NCI-H510A treated with DMSO at 0.1 percent for 48 hours (cell line): ENCODE measurements at regions not wholly inside any gene's neighbourhood (a gene's known extent, or its start where the extent isn't known, plus 50 kb on each side); places are given as distances from the start of the nearest gene placed in this dataset.

ENCODE experiments used
- DNase-seq: peaks from one replicate; lab custom pipeline; 2025; lab: John Stamatoyannopoulos, UW

DNA sequence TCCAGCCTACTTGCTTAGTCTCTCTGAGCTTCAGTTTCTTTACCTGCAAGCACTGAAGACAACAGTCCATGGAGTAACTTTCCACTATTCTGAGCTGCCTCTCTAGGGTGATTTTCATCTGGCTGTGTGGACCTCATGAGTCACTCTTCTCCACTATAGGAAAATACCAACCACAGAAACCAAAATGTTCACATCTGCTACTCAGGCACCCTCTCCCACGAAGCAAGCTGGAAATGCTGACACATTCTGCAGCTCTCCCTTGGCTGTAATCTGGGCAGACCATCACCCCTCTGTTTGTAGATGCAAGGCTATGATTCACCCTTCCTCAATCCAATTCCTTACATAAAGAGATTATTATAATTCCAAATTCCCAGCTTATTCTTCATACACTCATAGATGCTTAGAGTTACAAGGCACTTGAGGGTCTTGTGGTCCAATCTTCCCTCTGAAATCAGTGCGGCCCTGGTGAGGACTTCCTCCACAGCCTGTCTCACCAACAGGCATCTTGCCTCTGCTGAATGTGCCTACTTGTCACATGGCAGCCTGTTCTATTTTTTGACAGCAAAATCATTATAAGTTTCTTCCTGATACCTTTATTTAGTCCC lies 97.0 kb upstream of the LNX1 start:
- DNase-seq, result no peak

DNA sequence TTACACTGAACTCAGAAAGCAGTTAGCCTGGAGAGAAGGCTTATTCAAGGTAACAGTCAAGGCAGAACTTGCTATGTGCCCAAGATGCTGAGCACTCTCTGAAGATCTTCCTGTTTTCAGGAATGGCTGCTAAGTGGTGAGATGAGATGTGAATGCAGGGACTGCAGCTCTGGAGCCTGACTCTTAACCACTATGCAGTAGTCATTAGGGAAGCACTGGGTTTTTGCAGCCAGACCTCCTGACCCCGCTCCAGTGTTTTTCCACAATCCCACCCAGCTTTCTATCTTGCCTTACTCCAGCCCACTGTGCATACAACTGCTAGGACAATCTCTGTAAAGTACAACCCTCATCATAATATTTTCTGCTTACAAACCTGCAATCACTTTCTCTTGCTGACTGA lies 95.2 kb upstream of the LNX1 start:
- DNase-seq, result no peak

DNA sequence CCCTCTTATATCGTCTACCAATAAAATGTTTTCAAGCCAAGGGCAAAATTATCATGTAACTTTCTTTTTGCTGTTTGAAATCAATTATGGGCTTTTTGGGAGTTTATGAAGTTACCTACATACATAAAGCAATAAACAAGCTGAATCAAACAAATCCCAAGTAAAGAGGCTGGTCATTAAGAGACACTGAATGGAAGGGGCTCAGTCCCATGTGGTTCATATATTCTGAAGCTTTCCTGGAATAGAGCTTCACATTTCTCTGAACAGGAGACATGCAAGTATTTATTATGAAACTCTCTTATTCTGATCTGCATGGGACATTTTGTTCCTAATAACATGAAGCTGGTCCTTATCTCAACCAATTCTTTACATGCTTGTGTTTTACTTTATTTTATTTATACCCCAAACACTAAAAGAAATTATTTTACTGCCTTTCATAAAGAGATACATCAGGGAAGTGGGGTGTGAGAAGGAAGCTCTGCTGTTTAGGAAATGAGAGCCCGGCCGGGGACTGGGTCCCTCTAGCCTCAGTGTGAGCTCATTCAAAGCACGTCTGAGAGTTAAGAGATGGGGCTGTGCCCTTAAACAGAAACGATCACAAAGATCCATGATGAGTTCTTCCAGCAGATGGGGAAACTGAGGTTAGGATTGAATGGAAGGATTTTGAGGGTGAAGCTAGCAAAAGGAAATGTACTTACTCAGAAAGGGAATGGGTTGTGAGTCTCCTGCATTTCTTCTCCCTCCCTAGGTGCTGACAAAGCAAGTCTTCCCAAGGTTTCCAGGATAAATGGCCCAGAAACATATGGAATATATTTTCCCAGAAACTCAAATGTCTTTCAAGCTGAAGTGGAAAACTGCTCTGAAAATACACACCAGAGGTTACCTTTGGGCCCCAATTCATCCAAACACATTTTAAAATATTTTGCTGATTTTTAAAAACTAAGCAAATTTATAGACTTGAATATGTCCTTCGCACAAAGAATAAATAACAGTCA lies 93.1 kb upstream of the LNX1 start:
- DNase-seq, result no peak

DNA sequence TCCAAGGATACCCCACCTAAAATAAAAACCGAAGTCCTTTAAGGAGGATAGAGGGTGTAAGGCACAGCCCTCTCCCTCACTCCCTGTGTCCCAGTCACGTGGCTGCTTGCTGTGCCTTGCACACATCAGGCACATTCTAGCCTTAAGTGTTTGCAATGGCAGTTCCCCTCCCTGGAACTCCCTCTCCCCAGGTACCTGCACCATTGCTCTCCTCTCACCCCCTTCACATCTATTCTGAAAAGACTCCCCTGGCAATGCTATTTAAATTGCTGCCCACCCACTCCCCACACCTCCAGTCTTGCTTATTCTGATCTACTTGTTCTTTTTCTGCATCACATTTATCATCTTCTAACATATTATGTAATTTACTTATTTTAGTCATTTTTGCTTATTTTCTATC lies 91.6 kb upstream of the LNX1 start:
- DNase-seq, result no peak

DNA sequence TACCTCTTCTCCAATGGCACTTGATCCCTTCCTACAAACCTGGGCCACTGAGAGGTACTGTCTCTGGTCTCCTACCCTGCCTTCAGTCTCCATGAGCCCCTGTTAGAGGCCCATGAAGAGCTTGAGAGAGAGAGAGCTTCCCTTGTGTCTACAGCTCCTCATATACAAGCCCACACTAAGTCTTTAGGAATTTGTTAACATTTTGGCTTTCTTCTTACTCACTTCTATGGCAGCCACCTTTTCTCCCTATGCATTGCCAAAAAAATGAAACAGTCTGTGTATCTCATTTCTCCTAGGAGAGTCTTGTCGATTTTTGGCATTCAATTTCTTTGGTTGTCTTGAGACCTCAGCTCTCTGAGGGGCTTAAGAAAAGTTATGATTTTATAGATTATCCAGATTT lies 90.9 kb upstream of the LNX1 start:
- DNase-seq, result no peak

DNA sequence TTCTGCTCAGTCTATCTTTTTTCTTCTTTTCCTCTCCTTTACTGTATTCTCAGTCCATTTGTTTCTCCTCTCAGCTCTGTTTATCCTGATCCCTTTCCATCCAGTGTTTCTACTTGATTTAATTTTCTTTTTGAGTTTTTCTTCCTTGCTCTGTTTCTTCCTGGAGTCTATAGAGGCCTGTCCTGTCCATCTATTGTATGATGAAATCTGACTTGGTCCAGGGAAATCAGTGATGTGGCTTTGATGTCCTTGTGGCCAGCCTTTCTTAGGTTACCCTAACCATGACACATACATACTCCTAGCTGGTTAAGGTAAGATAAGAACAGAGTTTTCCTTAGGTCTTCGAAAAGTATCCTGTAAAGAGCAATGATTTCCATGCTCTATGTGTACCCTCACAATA lies 89.3 kb upstream of the LNX1 start:
- DNase-seq, result no peak

DNA sequence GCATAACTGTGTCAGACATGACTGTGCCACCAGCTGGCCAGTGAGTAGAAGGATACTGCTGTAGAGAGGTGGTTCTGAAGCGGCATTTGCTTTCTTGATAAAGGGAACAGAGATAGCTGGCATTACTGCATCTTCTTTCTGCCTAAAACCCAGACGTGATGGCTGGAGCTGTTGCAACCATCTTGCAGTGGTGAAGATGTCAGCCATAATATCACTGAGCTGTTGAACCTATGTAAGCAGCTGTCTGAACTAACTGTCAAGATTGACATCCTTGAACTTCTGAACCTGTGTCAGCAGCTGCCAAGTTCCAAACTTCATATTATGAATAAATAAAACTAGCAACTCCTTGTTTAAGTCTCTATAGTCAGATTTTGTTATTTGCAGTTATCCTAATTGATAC lies 88.9 kb upstream of the LNX1 start:
- no peak for DNase-seq

DNA sequence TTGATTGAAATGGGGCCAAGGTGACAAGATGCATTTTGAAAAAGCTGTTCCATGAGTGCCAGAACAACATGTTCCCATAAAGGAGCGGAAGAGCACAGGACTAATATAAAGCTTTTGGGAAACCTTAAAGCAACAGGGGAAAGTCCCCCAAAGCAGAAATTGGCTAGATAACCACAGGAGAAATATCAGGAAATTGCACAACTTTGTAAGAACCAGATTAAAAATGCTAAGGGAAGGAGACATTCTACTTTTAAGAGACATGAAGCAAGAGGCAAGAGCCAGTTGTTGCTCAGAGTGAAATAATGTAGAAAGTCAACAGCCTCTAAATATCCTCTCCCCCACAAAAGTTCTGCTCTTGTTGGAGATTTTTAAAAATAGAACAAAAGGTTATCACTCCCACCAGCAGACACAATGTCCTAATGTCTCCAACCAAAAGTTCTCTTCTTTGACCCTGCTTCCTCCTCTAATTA lies 85.2 kb upstream of the LNX1 start:
- DNase-seq, result no peak

DNA sequence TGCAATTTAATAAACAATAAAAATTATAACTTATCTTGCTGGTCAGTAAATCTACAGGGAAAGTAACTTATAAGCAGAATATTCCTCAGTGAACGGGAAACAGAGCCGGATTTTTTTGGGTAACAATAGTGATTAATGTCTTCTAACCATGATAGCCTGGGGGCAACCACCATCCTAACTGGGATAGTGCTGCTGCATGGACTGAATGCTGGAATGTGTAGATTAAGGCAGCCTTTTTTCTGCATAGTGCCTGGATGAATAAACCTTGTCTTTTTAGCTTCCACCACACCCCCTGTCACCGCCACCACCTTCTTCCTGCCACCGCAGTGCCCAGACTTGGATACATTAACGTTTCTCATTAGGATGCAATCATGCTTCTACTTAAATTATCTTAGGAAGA lies 83.6 kb upstream of the LNX1 start:
- DNase-seq, result no peak

DNA sequence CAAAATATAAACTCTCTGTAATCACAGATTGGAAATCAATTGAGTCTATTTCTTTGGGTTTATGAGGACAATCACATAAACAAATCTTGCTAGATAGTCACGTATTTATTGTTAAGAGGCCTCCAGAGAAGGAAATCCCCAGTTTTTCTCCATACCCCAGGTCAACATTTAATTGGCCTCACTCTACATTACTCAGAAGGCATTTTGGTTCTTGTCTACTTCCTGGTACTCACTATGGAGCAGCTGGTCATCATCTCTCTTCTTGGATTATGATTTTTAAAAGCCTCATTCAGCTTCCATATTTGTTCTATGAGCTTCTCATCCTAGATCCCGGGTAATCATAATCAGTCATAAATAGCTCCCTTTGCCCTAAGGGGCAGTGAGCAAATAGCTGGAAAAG lies 81.6 kb upstream of the LNX1 start:
- DNase-seq, result no peak

DNA sequence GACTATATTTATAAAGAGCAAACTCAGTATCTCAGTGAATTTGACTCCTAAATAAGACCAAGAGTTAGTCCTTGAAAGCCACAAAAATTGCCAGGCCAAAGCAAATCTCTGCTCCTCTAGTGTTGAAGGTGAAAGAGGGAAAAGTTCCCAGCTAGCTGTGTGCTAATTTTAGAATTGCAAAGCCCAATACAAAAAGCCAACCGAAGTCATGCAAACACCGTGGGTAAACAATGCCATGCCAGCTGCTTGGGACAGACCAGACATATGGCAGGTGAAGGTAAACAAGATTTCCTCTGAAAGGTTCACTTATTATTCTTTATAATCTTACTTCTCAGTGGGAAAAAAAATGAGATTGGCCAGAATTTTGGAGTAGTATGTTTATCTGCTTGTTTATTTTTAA lies 80.5 kb upstream of the LNX1 start:
- peak; percentile 88 for DNase-seq

DNA sequence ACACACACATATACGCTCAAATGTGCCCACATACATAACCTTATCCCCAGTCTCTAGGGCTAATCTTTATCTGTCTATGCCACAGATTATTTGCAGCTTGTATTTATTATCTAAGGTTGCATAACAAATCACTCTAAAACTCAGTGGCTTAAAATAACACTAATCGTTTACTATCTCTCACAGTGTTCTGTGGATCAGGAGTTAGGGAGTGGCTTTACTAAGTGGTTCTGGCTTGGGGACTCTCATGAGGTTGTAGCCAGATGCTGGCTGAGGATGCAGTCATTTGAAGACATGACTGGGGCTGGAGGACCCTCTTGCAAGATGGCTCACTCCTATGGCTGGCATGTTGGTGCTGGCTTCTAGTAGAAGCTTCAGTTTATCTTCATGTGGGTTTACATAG lies 68.5 kb upstream of the LNX1 start:
- DNase-seq, result no peak

DNA sequence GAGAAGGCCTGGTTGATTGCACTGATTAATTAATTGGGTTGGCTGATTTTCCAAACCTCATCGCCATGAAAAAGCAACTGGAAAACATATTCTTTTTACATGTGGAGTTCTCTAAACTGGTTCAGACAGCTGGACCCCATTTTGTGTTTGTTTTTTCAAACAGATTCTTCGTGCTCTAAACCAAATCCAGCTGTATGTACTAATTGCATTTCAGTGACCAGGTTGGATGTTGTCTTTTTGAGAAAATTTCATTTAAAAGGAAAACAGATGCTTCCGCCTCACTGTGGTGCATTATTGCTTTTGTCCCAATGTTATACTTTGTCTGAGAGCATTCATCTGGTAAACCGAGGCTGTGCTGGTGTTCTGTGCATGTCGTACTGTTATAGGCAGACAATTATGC lies 67.8 kb upstream of the LNX1 start:
- no peak for DNase-seq

DNA sequence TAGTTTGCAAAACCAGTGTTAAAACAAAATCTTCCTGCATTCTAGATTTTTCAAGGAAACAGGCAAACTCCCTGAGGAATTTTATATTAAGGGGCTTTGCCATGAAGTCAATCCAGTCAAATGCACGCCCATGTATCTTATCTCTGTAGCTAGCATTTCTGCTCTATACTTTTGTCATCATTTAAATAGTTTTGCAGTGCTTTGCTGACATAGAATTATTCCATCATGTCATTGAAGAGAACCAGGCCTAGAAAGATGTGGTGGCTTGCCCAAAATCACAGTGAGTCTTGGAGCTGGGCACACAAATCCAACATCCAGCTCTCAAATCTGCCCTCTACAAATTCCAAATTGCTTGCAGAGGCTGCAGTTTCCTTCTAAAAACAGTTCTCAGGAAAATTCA lies 66.7 kb upstream of the LNX1 start:
- DNase-seq, result no peak

DNA sequence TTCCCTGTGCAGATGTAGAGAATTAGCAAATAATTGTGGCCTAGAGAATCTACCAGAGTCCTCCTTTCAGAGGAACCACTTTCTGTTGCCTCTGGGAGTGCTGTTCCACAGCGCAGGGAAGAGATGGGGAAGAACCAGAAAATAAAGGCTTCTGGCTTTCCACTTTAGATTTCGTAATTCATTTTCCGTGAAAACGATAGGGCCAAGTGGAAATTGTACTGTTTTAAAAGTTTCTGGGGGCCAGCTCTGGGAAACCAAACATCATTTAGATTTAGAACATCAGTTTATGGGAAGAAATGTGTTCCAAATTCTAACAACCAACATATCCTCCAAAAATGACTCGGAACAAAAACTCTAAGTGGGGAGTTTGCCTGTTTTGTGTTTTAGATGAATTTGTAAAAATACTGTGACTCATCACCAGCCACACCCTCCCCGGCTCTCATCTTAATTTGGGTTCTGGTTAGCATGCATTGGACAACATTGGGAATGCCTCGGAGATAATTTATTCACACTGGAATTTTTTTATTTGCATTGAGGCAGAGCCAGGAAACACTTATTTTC lies 65.2 kb upstream of the LNX1 start:
- DNase-seq, result no peak

DNA sequence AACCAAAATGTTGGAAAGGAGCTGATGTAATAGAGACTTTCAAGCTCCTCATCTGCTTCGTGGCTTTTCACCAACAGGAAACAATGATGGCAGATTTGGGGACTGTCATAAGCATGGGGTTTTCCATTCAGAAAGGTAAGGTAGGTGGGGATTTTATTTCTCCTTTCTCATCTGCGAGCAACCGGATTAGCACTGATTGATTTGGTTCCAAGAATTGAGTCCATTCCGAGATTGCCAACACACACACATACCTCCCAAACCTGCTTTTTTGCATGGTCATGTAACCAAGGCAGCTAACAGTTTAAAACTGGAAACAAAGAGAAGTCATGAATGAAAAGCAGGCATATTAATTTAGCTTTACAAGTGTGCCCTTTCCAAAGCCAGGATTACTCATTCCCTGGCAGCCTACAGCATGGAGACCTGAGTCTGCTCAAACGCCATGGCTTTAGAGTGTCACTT lies 63.0 kb upstream of the LNX1 start:
- DNase-seq, result no peak

DNA sequence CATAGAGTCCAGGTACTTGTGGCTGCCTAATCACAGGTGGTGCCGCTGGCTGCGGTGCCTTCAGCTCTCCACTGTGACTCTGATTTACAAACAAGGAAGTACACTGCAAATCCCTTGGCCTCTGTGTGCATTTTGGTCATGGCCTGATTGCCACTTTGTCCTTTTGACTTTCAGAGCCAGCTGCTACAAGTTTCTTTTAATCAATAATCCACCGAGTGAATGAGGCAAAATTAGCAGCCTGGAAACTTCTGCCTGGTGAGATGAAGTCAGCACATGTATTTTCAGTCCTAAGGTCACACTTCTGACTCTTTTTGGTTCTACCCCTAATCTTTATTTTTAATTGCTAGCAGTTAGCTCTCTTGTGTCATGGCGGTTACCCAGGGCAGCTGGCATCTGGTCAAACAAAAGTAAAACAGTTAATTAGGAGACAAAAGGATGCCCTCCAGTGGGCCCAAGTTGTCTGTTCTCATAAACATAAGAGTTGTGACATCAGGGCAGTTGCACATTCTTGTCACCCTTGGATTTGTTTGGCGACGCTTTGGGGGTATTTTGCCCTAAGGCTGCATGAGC lies 62.3 kb upstream of the LNX1 start:
- peak; percentile 97 for DNase-seq

DNA sequence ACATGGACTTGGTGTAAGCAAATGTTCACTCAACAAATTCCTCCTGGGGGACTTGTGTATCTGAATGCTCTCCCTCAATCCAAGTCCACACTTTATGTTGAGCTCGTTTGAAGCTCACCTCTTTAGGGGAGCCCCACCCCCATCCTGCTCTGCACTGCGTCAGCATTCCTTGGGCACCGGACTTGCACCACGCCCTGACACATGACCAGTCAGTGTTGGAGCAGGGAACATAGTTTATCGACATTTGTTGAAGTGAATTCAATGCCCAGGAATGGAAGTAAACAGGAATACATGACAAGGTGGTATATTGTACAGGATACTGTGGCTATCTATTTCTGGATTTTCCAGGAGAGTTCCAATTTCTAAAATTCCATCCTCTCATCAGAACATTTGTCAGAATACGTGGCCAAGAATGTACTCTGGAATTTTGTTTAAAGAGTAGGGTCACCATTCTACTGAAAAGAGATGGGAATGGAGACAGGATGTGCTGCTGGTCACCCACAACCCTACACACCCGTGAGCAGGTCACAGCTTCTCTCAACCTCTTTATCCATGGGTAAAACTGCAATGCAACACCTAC lies 60.0 kb upstream of the LNX1 start:
- DNase-seq, result no peak

DNA sequence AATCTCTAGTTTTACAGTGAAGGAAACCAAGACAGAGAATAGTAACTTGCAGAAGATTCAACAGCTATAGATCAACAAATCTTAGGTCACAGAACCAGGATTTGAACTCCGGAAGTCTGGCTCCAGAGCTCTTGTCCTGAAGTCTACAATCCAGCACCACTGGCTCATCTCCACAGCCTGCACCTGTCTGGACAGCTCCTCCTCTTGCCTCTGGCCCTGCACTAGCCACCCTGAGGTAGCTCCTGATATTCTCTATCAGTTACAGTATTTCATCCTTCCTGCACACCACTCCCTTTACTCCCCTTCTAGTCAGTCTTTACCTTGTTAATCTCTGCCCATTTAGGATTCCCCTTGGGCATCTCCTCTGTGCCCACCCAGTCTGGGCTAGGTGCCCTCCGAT lies 58.1 kb upstream of the LNX1 start:
- DNase-seq, result no peak

DNA sequence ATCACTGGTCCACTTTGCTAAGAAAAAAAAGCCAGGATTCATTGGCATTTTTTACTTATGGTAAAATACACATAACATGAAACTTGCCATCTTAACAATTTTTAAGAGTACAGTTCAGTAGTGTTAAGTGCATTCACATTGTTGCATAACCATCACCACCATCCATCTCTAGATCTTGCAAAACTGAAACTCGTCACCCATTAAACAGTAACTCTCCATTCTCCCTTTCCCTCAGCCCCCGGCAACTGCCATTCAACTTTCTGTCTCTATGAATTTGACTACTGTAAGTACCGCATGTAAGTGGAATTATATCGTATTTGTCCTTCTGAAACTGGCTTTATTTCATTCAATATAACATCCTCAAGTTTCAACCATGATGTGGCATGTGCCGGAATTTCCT lies 56.3 kb upstream of the LNX1 start:
- DNase-seq, result no peak

DNA sequence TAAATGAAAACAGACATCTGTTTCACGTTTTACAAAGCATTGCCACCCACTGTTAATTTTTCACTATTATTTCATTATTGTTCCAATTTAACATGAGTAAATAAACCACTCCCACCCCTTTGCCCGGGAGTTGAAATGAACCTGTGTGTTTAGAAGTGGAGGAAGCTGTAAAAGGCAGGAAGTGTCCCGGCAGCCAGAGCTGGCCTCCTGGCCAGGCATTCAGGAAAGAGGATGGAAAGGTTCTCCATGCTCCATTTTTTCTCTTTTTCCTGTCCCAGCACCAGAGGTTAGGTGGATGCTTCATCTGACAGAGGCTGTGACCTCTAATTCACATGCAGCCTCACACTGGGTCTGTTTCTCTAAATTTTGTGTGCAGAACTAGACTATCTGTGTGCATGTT lies 55.5 kb upstream of the LNX1 start:
- peak; percentile 22 for DNase-seq

DNA sequence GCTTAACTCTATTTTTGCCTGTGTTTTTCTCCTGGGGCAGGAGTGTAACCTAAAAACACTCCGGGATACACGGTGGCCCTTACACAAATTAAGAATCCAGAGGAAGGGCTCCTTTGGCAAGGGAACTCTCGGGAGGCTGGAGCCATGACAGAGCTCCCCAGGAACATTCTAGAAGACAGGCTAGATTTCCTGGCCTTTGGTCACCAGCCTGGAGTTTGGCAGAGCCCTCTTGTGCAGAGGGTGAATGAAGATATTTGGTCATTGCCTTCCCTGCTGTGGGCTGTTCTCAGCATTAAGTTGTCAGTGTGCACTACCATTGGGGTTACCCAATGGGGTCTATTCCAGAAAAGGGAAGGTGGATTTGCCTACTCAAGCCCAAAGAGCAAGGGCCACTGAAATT lies 53.8 kb upstream of the LNX1 start:
- no peak for DNase-seq
